ENCODE measurements at regions not wholly inside any gene's neighbourhood (a gene's known extent, or its start where the extent isn't known, plus 50 kb on each side); places are given as distances from the start of the nearest gene placed in this dataset.

DNA sequence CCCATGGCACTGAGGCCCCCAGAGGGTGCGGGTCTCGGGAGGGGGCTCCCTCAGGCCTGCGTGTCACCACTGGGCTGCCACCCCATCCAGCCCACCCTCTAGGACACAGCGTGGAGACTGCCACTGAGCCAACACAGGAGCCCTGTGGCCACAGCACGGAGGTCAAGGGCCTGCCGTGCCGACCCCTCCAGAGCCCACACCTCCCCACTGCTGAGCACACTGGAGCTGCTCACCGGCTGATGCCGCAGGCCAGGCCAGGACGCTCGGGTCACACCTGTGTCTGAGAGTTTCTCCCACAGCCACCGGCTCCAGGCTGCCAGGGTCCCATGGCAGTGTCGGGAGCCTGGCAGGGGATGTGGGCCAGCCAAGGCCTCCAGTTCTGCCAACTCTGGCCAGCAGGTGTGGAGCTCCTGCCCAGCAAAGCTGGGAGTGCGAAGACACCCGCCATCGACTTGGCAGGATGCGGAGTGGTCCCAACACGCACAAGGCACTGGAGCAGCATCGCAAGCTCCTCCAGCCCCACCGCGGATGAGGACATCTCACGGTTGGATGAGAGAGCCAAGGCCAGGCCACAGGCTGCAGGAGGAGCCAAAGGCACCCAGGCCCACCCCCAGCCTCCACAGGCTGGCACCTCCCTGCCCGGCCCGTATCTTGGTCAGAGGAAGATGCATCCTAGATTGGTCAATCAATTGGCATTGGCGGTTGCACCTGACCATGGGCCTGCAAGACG is 187.1 kb downstream of the BRD1 start:
- no peak for DNase-seq (ENCODE audit: low spot score)

DNA sequence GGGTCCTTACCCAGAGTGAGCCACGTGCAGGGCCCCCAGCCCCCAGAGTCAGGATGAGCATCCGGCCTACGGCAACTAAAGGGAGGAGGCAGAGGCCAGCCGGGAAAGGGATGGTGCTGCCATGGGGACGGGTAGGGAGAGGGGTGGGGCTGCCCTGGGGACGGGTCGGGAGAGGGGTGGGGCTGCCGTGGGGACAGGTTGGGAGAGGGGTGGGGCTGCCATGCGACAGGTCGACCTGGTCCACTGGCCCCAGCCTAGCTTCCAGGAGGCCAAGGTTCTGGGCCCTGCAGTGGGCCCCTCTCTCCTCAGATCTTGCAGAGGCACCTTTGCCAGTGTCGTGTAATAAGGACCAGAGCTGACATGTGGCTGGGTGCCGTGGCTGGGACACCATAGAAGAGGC is 187.7 kb downstream of the BRD1 start:
- DNase-seq (ENCODE audit: low spot score) = no peak

DNA sequence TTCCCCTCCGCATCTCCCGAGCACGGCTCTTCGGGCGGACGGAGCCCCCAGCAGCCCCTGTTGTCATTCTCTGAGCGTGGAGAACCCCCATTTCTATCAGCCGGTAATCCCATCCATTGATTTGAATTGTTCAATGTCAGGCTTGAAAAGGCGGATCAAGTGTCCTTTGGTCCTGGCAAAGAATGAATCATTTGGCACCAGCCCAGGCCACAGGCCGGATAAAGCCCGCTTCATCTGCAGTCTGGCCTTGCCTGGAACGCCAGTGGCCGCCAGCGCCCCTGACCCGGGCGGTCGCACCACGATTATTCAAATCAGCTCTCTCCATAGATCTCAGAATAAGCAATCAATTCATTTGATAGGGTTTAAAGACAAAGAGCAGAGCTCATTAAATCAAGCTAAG is 188.9 kb downstream of the BRD1 start:
- no peak for DNase-seq (ENCODE audit: low spot score)

DNA sequence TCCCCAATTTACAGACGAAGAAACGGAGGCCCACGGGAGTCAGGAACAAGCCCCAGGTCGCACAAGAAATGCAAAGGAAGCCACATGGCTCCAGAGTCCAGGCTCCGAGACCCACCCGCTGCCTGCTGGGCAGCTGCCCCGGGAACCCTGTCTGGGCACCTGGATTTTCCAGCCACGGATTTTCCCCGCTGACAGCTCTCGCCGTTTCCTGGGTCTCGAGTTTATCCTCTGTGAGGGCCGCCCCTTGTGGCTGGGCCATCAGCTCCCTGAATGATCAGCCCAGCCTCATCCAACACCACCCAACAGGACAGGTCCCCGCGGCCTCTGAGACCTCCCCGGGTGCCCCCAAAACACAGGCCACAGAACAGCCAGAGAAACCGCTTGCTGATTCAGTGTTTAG is 189.7 kb downstream of the BRD1 start:
- no peak for DNase-seq (ENCODE audit: low spot score)

DNA sequence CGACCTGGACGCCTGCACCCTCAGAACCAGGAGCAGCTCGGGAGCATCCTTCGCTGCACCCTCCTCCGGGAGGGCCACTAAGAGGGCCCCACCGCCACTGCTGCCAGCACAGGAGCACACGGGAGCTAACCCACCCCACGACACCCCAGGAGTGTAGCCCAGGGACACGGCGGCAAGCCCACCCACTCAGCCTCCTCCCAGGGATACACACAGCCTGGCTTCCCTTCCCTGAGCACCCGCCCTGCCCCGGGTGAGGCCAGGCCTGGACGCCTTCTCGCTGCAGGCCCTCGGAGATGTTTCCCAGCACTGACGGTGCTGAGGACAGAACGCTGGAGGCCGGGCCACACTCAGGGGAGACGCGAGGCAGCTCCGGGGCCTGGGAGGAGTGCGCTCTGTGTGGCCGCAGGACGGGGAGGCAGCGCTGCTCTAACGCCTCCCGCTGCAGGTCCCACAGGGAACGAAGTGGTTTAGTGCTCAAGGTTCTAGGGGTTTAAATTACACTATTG is 190.4 kb downstream of the BRD1 start:
- no peak for DNase-seq (ENCODE audit: low spot score)

DNA sequence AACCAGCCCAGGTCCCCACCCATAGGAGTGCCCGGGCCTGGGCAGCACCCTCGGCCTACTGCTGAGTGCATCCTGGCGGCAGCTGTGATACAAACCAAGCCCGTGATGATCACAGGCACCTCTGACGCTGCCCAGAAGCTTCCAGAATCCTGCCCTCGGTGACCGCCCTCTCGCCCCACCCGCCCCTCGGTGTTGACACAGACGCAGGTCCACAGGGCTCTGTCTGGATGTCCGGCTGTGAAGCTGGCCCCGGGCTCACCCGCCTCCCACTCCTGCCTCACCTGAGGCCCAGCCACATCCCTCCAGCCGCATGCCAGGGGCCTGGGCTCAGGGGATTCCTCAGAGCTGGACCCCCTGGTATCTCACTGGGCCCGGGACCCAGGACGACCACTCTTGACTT is 191.0 kb downstream of the BRD1 start:
- no peak for DNase-seq (ENCODE audit: low spot score)

DNA sequence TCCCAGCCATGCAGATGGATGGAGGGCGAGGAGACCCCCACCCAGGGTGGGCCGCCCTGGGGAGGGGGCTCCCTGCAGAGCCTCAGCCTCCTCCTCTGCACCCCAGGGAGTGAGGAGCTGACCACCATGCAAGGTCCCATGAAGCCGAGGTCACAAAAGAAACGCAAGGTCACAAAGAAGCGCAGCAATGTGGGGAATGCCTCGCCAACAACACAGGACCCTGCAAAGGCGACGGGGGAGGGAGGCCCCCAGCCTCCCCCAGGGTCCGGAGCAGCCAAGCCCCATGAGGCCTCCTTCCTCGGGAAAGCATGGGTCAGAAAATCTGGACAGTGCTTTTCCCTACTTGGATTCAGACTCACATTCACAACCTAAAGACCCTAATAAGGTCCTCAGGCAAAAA is 191.5 kb downstream of the BRD1 start:
- no peak for DNase-seq (ENCODE audit: low spot score)

DNA sequence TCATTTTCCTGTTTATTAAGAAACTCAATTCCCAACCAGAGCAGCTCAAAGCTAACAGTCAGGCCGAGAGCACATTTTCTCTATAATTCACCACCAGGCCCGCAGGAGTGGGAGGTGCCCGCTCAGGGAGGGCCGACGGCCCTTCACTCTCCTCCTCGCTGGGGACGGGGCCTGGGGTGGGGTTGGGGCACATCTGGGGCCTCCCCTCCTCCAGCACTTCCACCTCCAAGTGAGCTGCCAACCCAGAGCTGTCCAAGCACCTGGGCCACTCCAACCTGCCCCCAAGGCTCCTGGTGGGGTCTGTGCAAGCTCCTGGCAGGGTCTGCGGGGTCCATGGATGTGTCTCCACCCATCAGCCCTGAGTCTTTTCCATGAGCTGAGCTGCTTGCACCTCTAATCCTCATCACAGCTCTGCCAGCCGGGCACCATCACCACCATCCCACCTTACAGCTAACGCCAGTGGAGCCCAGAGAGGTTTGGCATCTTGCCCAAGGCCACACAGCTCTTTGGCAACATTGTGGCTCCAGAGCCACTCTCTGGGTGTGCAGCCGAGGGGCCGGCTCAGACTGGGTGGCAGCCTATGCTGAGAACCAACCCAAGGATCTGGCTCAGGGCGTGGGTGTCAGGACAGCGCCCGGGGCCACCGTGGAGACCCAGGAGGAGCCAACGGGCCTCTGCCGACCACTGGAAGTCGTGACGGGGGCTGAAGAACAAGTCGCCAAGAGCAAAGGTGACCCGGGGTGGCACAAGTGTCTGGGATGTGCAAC is 193.5 kb downstream of the BRD1 start:
- no peak for DNase-seq (ENCODE audit: low spot score)

DNA sequence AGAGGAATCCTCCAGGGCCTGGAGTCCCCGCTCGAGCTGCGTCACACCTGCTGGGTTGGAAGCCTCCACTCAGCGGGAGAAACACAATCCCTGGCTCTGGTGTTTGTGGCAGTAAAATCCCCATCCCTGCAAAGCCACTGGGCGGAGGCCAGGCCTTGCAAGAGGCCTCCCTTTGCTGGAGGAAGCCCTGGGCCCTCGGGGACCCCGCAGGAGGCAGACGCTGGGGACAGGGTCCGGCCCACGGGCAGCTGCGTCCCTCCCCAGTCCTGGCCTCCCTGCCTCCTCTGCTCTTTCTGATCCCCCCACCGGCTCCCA is 194.7 kb downstream of the BRD1 start:
- DNase-seq (ENCODE audit: low spot score) = peak; percentile 64

DNA sequence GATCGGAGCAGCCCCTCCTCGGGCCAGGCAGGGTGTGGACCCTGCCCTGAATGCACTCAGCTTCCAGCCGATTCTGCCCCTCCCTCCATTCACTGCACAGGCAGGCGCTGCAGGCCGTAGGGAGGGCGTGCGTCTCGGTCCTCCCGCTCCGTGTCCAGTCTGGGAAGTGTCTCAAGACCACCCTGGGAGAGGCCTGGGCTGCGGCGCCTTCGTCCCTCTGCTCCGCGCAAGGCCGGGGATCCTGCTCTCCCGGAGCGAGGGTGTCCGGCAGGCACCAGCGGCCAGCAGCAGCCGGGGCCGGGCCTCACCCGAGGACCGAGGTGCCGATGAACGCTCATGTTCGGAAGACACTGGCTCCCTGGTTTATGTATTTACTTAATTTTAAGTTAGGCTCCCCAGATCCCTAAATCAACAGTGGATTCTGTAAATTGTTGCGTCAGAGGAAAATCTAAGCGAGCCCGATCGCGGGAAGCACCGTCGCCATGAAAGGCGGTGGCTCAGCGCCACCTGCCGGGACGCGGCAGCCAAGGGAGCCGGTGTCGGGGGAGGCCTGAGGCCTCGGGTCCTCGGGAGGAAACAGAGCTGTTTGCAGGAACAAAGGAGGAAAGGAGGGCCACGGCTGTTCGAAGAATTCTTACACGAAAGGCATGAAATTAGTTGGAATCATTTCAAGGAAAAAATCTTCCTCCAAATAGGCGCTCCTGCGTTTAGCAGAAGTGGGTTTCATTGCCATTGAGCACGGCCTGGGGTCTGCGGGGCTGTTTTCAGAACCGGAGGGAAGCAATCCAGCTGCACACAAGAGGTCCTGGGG is 195.3 kb downstream of the BRD1 start:
- DNase-seq (ENCODE audit: low spot score) = peak; percentile 86

DNA sequence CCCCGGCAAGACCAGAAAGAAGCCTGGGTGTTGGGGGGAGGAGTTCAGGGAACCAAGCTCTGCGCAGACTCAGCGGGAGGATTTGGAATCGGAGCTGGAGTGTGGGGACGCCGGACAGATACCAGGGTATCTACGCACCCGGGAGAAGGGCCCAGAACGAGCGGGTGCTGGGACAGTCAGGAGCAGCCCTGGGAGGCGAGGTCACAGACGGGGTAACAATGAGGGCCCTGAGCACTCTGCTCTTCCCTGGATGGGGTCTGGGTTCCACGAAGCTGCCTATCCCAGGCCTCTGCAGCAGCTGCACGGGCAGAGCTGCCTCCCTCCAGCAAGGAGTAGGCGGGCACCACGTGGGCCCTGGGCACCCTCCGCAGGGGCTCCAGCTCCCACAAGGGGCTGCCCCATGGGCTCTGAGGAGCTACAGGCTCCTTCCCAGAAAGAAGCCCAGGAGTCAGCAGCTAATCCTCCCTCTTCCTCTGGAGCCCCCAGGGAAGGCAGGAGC is 197.2 kb downstream of the BRD1 start:
- no peak for DNase-seq (ENCODE audit: low spot score)

DNA sequence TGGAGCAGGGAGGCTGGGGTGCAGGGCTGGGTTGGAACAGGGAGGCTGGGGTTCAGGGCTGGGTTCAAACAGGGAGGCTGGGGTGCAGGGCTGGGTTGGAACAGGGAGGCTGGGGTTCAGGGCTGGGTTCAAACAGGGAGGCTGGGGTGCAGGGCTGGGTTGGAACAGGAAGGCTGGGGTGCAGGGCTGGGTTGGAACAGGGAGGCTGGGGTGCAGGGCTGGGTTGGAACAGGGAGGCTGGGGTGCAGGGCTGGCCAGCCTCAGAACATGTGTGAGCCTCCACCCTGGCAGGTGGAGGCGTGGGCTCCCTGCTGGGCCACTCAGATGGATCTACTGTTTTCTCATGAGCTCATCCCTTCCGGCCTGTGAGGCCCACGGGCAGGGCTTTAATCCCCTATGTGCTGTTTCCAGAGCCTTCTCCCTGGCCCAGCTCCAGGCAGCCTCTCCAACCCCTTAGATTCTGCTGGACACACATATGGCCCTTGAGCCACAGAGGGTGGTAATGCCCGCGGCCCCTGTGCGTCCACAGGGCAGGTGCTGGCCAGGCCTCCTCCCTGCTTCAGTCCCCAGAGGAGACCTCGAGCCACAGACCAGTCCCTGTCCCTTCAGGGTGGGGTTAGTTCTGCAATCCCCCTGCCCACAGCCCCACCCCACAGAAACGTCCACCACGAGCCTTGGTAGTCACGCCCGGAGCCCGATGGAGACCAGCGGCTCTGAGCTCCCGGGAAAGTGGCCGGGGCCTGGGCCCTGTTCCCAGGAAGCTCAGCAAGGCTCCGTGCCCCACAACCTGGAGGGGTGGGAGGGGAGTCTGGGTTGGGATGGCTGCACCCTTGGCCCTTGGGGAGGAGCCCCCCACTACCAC is 197.9 kb downstream of the BRD1 start:
- no peak for DNase-seq (ENCODE audit: low spot score)

DNA sequence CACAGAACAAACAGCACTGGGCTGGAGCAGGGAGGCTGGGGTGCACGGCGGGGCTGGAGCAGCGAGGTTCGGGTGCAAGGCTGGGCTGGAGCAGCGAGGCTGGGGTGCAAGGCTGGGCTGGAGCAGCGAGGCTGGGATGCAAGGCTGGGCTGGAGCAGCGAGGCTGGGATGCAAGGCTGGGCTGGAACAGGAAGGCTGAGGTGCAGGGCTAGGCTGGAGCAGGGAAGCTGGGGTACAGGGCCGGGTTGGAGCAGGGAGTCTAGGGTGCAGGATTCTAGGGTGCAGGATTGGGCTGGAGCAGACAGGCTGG is 198.5 kb downstream of the BRD1 start:
- DNase-seq (ENCODE audit: low spot score) = no peak

DNA sequence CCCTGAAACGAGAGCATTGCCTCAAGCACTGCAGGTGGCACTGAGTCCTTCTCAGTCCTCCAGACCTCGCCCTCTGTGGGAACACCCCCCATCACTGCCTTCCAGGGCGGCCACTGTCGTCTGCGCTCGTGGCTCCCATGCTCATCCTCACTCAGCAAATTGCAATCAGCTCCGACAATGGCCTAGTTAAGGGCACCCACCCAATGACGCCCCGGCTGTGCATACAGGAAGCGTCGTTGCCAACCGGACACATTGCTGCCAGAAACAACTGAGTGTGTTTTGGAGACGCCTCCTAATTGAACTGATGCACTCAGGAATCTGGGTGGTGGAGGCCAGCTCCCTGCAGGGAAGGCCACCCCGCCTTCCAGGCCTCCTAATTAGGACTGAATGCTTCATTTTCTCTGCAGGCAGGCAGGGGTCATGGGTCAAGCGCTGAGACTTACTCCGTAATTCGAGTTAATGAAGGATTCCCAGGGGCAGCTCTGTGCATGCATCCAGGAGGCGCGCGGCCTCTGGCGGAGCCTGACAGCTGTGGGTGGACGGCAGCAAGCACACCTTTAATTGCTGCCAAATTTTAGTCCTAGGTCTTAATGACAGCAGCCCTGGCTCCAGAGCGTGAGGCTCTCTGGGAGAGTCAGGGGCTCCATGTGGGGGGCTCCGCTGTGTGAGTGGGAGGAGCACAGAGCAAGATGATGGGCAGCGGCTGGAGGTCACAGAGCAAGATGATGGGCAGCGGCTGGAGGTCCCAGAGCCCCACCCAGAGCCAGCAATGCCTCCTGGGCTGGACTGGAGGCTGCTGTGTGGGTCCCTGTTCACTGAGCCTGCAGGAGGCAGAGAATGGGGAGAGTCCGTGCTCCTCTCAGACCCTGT is 199.0 kb downstream of the BRD1 start:
- peak; percentile 82 for DNase-seq (ENCODE audit: low spot score)

DNA sequence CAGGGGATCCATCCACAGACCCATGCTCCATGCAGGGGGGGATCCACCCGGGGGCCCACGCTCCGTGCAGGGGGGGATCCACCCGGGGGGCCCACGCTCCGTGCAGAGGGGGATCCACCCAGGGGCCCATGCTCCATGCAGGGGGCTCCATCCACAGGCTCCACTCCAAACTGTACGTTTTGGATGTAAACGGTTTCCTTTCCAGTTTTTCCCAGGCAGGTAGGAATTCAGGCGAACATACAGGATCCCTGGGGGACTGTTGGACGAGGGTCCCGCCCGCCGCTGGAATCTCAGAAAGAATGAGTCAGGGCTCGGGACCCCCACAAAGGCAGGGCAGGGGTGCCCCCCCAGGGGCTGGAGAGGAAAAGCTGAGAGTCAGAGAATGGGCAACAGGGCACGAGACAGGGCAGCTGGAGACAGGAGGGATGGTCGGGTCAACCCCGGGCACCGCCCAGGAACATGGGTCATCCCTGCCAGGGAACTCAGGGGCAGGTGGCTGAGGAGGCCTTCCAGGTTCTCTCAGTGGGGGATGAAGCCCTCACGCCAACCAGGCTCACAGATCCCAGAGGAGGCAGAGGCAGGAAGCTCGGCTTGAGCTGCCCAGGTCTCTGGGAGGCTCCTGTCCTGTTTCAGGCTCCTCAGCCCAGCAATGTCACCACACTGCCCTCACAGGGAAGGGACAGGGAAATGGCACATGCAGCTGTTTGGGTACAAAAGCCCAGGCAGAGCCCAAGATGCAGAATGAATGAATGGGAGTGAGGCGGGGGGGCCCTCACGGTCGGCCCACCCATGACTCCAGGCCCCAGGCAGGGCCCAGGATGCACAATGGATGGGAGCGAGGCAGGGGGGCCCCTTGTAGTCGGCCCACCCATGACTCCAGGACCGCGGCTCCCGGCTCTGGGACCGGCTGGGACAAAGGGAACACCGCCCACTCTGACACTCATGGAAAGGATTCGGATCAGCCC is 200.2 kb downstream of the BRD1 start:
- DNase-seq (ENCODE audit: low spot score) = no peak

DNA sequence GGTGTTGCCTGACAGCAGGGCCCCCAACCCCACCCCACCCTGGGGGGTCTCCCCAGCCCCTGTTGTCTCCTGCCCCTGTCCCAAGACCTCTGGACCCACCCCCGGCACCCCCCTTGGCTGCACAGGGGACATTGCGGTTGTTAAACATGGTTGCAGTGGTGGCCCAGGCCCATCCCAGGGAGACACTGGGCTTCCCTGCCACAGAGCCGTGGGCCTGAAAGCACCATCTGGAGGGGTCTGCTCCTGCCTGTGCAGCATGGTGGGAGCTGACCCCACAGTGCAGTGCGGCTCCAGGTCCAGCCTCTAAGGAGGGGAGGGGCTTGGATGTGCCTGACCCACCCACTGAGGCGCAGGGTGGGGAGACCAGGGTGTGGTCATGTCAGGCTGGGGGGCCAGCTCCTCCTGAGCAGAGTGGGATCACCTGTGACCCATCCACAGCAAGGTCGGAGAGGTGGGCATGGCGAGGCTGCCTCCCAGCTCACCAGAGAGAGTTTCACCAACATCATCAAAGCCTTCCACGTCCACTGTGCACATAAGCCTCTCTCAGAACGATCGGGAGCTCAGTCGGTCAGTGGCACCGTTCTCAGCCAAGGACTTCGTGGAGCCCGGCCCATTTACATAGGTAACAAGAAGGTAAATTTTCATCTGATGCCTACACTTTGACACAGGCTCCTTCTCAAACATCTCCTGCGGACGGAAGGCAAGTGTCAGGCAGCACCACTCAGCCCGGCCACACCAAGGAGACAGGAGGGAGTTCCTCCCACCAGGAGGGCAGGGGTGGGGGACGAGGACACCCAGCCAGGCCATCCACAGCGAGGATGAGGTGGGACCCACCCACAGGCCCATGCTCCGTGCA is 201.1 kb downstream of the BRD1 start:
- no peak for DNase-seq (ENCODE audit: low spot score)

DNA sequence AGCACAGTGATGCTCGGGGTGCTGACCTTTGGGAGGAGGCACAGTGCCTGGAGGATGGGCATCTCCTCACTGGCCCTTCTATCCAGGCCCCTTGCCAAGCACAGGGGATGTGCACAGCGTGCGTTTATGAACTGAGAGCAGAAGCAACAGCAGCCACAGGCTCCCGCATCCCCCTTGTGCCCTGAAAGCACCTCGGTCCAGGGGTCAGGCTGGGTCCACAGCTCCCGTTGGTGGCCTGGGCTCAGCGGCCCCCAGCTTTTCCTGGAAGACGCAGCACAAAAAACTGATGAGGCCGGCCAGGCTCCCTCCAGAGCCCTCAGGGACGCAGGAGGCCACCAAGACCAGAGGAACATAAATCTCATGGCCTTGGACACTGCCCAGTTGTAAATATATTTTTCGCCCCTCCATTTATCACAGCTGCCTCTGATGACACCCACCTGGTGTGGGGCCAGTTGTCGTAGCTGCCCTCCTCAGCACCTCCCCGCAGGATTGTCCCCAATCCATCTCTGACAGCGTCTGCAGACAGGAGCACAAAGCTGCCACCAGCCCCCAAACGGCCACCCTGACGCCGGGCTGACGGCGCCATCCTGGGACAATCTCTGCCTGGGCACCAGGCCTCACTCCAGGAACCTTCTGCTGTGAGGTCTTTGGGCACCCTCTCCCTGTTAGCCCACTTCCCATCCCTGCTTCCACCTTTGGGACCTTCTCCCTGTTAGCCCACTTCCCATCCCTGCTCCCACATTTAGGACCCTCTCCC is 203.1 kb downstream of the BRD1 start:
- no peak for DNase-seq (ENCODE audit: low spot score)

DNA sequence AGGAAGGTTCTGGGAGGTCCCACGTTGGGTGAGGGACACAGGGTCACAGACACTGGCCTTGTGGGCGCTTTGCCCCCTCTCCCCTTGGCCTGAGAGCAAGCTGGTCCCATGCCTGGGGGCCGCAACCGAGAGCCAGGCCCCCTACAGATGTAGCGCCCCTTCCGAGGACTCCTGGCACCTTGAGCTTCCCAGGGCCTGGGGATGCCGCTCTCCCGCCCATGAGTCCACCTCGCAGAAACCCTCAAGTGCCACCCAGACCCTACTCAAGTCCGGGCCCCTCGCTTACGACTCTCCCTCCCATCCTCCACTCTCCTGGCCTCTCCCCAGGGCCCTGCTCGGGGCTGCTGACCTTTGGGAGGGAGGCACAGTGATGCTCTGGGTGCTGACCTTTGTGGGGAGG is 204.0 kb downstream of the BRD1 start:
- DNase-seq (ENCODE audit: low spot score) = no peak
